ENCODE measurements at regions not wholly inside any gene's neighbourhood (a gene's known extent, or its start where the extent isn't known, plus 50 kb on each side); places are given as distances from the start of the nearest gene placed in this dataset.
"Not testable (repeated sequence)": the region's sequence is repeated elsewhere in the genome, so short reads cannot be mapped to it uniquely, and the experiment has no call there.

DNA sequence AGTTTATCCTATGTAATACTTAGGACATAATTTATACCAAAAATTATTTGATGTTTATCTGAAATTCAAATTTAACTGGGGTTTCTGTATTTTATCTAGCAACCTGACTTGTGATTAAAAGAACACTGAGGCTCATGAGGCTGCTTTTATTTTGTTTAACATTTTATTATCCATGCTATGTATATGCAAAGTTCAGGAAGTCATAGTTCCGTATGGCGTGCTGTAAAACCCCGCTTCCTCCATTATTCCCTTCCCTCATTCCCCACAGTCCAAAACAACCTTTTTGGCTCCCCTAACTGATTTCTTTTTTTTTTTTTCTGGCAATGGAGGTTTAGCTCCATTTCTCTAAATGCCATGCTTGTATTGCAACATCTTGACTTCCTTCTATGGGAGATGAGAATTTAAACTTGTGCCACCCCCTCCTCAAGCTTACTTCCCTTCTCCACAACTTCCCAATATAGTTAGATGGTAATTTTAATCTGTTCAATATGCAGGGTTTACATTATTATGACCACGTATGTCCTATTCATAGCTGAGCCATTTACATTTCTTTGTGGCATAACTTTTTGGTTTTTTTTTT, 138.0 kb upstream of the DNAH14 start:
- DNase-seq = no peak

DNA sequence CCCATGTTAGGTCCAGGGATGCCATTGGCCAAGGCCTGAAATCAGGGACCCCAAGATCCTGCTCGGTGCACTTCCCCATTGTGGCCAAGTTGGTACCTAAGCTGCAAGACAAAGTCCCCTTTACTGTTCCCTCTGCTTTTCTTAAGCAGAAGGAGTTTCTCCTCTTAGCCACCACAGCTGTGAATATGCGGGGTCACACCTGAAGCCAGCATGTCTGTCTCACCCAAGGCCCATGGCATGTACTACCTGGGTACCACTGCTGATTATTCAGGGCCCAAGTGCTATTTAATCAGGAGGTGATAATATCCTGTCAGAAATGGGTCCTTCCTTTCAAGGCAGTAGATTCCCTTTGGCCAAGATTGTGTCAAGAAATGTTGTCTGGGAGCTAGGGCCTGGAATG, 133.9 kb upstream of the DNAH14 start:
- no peak for DNase-seq

DNA sequence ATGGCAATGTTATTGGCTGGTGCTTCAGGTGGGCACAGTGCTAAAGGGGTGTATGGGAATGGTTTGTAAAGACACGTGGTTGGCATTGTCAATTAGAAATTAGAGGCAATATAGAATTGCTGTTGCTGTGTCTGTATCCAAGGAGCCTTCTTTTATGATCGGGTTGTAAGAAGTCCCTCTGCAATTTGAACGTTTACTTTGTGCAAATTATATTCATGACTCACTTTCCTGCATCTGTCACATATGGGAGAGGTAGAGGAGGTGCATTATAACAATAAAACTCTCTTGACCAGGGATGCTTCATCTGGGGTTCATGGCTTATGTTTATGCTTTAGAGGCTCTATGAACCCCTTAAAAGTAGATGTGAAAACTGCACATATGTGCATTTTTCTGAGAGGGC, 130.4 kb upstream of the DNAH14 start:
- DNase-seq = no peak

DNA sequence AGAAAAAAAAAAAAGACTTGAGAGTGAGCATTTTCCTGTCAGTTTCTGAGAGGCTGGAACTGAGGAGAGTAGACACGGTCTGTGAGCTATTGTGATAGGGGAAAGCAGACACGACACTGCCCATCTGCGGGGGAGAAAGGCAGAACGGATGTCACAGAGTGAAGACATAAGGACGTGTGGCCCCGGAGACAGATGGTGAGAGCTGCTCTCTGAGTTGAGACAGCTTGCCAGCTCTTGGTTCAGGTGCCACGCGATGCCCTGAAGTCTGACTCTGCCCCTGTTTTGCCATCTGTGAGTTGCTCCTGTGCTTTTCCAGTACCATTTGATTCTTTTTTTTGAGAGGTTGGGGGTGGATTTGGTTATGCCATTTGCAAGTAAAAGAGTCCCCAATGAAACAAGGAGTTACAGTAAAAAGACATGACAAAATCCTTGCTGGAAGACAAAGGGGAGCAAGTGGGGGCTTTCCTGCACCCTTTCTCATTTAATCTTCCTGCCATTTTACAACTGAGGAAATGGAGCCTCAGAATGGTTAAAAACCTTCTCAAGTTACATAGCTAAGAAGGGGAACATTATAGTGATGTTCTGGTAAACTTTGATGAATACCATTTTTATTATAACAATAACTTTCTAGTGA, 128.9 kb upstream of the DNAH14 start:
- DNase-seq = no peak

DNA sequence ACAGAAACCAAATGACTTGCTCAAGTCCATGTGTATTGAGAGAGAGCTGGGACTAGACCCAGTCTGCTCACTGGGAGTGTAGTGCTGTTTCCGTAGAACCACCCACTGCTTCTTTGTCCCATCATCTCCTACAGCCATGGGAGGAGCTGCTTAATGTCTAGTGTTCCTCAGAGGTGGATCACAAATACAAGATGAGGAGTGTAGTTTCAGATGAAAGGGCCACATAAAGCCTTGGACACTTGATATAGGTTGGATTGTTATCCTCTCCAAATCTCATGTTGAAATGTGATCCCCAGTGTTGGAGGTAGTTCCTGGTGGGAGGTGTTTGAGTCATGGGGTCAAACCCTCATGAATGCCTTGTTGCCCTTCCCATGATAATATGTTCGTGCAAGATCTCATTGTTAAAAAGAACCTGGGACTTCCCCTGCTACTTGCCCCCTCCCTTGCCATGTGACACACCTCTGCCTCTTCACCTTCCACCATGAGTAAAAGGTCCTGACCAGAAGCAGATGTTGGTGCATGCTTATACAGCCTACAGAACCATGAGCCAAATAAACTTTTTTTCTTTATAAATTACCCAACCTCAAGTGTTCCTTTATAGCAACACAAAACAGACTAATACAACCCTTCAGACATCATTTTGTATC, 127.5 kb upstream of the DNAH14 start:
- DNase-seq = no peak

DNA sequence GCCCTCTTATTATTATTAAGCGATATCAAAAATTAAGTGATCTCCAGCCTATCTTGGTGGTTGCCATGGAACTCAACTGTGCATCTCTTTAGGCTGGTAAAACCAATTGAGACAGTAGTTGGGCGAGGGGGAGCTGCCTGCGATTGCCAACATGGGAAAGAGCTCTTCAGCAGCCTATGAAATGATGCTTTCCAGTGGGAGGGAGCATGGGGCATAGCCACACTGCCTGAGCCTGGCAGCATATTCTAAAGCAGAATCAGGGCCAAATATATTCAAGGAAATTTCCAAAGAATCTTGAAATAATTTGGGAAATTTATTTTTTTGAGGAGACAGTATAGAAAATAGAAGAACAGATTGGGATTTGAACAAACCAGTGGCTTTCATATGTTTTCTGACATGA, 126.9 kb upstream of the DNAH14 start:
- DNase-seq = no peak

DNA sequence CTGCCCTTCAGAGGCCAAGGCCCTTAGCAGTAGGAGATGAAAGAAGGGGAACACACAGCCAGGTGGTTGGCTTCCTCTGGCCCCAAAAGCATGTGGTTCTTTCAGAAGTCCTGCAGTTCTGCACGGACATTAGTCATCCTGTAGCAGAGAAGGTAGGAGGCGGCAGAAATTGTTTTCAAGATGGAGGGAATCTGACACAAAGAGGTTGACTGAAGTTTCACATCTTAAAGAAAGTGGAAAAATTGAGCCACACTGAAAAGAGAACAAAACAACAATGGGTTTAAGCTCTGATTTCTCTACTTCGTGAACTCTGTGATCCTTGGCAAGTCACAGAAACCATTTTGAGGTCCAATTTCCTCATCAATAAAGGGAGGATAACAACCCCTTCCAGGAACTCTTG, 125.3 kb upstream of the DNAH14 start:
- DNase-seq = no peak

DNA sequence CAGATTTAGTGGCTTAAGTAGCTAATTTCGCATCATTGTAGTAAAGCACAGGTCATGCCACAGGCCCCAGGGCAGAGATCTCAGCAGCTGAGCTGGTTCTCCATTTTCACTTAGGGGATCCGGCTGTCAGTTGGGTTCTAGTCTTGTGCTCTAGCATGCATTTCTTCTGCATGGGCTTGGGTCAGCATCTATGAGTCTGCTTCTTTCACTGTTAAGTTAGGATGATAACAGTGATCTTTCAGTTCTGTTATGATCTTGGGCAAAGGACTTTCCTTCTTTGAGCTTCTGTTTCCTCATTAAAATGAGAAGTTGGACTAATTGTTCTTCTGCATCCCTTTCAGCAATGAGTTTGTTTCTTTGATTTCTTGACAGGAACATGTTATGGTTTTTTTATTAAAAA, 123.6 kb upstream of the DNAH14 start:
- no peak for DNase-seq

DNA sequence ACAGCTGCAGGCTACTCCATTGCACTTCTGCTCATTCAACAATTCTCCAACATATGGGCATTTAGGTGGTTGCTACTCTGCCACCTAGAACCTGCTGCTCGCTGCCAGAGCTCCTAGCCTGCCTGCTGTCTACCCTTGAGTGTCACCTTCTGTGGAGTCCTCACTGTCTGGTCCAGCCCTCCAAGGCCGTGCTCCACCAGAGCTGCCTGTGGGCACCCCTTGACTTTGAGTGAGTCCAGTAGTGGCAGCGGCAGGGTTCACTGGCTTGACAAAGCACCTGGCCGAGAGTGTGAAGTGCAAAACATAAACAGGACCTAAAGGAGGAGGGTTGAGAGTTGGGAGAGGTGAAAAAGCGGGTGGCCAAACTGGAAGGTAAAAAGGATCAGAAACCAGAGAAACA, 120.3 kb upstream of the DNAH14 start:
- DNase-seq = no peak

DNA sequence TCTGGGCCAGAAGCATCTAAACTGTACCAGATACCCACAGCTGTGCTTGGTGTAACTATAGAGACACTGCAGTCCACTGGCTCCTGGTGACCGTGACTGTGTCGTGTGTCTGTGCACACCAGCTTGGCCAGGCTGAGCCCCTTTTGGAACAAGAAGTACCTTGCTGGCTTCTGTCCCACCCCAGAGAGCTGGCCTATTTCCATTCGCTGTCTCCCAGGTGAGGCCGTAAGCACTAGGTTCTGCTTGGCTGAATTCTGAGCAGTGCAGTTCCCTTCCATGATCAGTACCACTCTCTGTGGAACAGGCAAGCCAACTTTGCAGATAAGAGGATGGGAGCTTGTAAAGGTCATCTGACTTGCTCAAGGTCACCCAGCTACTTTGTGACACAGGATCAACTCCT, 119.9 kb upstream of the DNAH14 start:
- DNase-seq = no peak

DNA sequence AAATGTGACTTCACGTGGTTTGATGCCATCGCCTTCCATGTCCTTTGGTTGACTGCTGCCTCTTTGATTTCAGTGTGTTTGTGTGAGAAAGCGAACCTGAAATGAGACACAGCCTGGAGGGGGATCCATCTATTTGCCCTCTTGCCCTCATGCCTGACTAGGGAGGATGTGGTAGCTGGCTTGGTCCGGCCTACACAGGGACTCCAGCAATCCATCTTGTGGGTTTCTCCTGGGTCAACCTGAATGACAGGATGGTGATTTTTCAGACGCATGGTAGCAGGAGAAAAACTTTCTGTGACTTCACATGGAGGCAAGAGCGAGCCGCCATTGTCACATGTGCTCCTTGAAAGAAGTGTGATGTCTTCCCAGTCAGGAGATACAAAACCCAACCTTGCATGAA, 117.9 kb upstream of the DNAH14 start:
- no peak for DNase-seq

DNA sequence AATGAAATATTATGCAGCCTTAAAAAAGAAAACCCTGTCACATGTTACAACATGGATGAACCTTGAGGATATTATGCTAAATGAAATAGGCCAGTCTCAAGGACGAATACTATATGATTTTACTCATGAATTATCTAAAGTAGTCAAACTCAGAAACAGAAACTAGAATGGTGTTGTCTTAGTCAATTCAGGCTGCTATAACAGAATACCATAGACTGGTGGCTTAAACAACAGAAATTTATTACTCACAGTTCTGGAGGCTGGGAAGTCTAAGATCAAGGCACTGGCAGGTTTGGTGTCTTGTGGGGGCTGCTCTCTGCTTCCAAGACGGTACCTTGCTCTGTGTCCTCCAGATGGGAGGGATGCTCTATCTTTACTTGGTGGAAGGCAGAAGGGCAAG, 113.8 kb upstream of the DNAH14 start:
- DNase-seq = no peak

DNA sequence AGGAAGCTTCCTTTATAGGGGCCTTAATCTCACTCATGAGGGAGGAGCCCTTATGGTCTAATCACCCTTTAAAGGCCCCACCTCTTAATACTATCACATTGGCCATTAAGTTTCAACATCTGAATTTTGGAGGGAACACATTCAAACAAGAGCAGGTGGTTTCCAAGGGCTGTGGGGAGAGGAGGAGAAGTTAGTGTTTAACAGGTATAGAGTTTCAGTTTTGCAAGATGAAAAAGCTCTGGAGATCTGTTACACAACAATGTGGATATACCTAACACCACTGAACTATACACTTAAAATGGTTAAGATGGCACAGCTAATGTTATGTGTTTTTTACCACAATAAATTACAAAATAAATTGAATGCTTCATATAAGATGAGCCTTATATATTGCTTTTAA, 113.4 kb upstream of the DNAH14 start:
- DNase-seq = no peak

DNA sequence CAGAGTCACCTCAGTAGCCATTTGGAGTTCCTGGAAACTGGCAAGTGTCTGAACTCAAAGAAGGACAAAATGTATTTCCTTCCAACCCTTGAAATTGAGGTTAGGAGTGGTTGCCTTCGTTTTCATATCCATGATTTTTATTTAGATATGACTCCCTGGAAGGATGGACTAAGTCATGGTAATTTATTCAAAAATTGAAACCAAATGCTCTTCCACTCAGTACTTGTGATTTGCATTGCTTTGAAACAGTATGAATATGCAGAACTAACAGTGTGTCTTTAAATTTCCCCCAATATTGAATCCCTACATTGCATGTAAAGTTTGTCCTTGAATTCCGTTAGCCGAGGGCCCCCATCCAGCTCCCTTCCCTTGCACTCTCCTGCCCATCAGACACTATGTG, 112.1 kb upstream of the DNAH14 start:
- DNase-seq = no peak

DNA sequence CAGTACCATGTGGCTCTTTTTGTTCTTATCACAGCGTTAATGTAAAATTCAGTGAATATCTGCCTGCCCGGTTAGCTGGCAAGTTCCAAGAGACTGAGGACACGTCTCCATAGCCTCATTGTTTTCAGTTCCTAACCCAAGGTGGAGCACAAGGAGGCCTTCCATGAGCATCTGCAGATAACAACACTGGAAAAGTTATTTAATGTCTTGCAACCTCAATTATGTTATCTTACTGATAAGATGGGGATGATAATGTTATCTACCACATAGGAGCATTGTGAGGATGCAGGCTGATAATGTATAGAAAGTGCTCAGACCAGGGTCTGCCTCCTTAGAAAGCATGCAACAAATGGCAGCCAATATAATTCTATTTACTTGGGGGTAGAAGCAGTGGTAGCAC, 109.6 kb upstream of the DNAH14 start:
- DNase-seq = no peak

DNA sequence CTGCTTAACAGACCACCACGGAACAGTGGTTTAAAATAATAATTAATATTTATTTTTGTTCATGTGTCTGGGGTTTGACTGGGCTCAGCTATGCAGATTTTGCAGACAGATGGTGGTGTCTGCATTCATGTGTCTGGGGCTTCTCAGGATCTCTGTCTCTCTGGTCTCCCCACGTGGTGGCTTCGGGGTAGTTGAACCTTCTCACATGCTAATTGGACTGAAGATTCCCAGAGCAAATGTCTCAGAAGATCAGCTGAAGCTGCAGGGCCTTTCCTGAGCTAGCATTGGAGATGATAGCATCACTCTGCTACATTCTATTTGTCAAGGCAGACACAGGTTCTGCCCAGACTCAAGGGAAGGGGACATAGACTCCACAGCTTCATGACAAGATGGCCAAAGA, 109.1 kb upstream of the DNAH14 start:
- DNase-seq = no peak

DNA sequence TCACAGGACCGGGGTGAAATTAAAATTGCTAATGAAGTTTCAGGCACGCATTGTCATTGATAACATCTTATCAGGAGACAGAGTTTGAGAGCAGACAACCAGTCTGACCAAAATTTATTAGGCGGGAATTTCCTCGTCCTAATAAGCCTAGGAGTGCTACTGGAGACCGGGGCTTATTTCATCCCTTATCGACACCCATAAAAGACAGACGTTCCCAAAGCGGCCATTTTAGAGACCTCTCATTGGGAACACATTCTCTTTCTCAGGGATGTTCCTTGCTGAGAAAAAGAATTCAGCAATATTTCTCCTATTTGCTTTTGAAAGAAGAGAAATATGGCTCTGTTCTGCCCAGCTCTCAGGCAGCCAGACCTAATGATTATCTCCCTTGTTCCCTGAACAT, 107.7 kb upstream of the DNAH14 start:
- DNase-seq = not testable (repeated sequence)

DNA sequence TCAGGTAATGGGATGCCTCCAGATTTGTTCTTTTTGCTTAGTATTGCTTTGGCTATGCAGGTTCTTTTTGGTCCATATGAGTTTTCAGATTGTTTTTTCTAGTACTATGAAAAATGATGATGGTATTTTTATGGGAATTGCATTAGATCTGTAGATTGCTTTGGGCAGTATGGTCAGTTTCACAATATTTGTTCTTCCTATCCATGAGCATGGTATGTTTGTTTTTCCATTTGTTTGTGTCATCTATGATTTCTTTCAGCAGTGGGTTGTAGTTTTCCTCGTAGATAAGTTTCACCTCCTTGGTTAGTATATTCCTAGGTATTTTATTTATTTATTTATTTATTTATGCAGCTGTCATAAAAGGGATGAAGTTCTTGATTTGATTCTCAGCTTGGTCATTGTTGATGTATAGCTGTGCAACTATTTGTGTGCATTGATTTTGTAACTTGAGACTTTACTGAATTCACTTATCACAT, 103.9 kb upstream of the DNAH14 start:
- no peak for DNase-seq

DNA sequence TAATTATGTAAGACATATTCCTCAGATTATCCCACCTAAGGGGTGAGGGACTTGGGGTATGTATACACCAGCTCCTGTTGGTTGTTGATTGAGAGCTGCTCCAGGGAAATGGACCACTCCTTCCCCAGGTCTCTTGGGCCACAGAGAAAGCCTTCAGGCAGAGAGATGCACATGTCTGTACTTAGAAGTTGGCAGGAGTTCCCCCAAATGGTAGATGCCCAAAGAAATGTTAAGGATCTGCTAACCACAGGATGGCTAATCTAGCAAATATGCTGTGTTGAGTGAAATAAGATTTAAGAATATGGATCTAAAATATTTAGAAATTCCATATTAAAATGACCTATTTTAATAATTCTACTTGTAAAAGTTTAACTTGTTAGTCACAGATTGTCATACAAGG, 100.8 kb upstream of the DNAH14 start:
- DNase-seq = no peak

DNA sequence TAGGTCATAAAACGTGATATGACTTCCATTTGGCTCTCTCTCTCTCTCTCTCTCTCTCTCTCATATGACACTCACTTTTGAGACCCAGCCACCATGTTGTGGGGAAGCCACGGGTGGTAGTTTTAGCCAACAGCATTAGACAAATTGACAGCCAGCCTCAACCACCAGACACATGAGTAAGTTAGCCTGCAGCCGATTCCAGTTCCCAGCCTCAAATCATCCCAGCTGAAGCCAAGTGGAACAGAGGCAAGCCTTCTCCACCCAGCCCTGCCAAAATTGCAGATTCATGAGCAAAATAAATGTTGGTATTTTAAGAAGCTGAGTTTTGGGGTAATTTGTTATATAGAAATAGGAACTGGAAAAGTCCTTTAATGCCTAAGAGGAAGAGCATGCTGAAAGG, 98.0 kb upstream of the DNAH14 start:
- DNase-seq = no peak

DNA sequence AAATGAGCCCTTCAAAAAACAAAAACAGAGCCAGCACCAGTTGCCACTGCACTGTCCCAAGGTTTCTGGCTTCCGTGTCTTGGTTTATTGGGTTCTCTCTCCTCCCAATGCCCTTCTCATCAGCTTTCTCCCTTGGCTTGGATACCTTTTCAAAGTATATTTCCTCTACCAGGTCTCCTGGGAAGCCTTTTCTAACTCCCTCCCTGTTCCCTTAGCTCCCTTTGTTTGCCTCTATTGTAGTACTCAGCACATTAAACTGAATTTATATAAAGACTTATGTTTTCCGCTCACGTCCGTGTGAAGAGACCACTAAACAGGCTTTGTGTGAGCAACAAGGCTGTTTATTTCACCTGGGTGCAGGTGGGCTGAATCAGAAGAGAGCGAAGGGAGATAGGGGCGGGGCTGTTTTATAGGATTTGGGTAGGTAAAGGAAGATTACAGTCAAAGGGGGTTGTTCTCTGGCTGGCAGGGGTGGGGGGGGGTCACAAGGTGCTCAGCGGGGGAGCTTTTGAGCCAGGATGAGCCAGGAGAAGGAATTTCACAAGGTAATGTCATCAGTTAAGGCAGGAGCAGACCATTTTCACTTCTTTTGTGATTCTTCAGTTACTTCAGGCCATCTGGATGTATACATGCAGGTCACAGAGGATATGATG, 89.7 kb upstream of the DNAH14 start:
- DNase-seq = not testable (repeated sequence)

DNA sequence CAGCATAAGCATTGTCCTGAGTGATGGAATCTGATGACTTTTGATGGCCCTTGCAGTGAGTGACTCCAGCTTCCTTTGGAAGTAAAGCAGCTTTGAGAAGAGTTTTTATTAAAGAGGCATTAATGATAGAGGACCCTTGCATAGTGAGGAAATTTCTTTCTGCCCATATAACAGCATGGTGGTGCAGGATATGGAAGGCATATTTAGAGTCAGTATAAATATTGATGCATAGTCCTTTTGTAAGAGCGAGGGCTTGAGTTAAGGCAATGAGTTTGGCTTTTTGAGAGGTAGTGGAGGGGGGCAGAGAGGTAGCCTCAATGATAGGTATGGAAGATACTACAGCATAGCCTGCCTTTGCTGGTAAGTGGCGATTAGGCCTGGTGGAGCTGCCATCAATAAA, 87.7 kb upstream of the DNAH14 start:
- DNase-seq = not testable (repeated sequence)

DNA sequence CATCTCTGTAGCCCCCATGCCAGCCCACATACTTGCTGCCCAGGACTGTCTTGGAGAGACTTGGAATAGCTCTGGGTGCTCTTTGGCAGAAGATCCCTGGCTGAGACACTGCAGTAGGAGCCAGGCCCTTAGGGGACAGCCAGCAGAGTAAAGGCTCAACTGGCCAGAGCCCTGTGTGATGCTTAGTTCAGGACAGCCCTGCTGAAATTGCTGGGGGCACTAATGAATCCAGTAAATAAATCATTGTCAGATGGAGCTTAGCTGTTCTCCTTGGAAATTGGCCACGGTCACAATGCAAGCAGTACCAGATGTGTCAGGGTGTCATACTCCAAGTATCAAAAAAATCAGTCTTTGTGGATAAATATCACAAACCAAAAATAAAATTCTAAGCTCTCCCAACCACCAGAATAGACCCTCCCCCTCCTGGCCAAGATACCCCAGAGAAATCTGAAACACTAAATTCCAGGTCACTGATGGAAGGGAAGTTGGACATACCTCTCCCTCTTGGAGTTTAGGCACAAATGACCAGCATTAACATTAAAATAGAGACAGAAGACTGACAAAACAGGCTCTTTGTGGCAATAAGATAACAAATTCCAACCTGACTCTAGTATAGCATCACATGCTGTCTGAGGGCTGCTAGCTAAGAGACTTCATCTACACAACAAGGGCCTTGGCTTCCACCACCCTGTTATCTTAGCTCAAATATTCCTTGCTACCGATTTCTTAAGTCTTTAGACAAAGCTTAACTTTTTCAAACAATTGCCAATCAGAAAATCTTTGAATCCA, 83.2 kb upstream of the DNAH14 start:
- no peak for DNase-seq

Data from CD4-positive, alpha-beta T cell treated with Interleukin-4 for 4 hours (primary cell).